GM23248 (cell line): ENCODE measurements at regions not wholly inside any gene's neighbourhood (a gene's known extent, or its start where the extent isn't known, plus 50 kb on each side); places are given as distances from the start of the nearest gene placed in this dataset.
A peak's percentile ranks its signal among the peaks of the same experiment; 100 is the strongest.

Experiments used
- DNase-seq: peaks from one replicate; pipeline ENCODE4 v3.0.0-alpha.2; 2015
- H2AFZ ChIP-seq: fragments of 200-600 bp; sonication (generic); 2 replicates; pipeline ENCODE4 v1.6.1; 2016; ENCODE audit warnings: antibody characterized with exemption
- H3F3A ChIP-seq: fragments of 200-600 bp; sonication (generic); 2 replicates; pipeline ENCODE4 v1.6.1; 2016; ENCODE audit warnings: mild to moderate bottlenecking, antibody characterized with exemption, mixed run types; ENCODE audit not compliant: insufficient read depth
- H3K27ac ChIP-seq: fragments of 200-600 bp; sonication (generic); 2 replicates; pipeline ENCODE4 v1.5.1; 2016; ENCODE audit warnings: mild to moderate bottlenecking
- H3K27me3 ChIP-seq: fragments of 200-600 bp; sonication (generic); replicated peaks from 2 replicates; pipeline ENCODE4 v1.6.1; 2016; ENCODE audit warnings: mild to moderate bottlenecking; ENCODE audit not compliant: insufficient read depth
- H3K36me3 ChIP-seq: fragments of 200-600 bp; sonication (generic); 2 replicates; pipeline ENCODE4 v1.6.1; 2016; ENCODE audit warnings: low read depth, mild to moderate bottlenecking
- H3K4me1 ChIP-seq: fragments of 200-600 bp; sonication (generic); 2 replicates; pipeline ENCODE4 v1.6.1; 2016; ENCODE audit warnings: mild to moderate bottlenecking; ENCODE audit not compliant: insufficient read depth
- H3K4me2 ChIP-seq: fragments of 200-600 bp; sonication (generic); one replicate; pipeline ENCODE4 v1.6.1; 2016; ENCODE audit warnings: mild to moderate bottlenecking; ENCODE audit not compliant: unreplicated experiment
- H3K4me3 ChIP-seq: fragments of 200-600 bp; sonication (generic); 2 replicates; pipeline ENCODE4 v1.5.1; 2016; ENCODE audit warnings: mild to moderate bottlenecking
- H3K79me2 ChIP-seq: fragments of 200-600 bp; sonication (generic); 2 replicates; pipeline ENCODE4 v1.6.1; 2016; ENCODE audit warnings: mild to moderate bottlenecking; ENCODE audit not compliant: insufficient read depth
- H3K9ac ChIP-seq: fragments of 200-600 bp; sonication (generic); 2 replicates; pipeline ENCODE4 v1.6.1; 2016; ENCODE audit warnings: mild to moderate bottlenecking
- H3K9me2 ChIP-seq: fragments of 200-600 bp; sonication (generic); 2 replicates; pipeline ENCODE4 v1.6.1; 2016; ENCODE audit warnings: mixed run types, mild to moderate bottlenecking, moderate library complexity; ENCODE audit not compliant: insufficient read depth
- H3K9me3 ChIP-seq: fragments of 200-600 bp; sonication (generic); one replicate; pipeline ENCODE4 v1.6.1; 2017; ENCODE audit warnings: low read depth
- H4K20me1 ChIP-seq: fragments of 200-600 bp; sonication (generic); 2 replicates; pipeline ENCODE4 v1.6.0; 2016; ENCODE audit not compliant: insufficient read depth
- EZH2 ChIP-seq: fragments of 200-600 bp; sonication (generic); IDR thresholded peaks from 2 replicates; pipeline ENCODE4 v1.6.1; 2018; ENCODE audit warnings: antibody characterized with exemption, mild to moderate bottlenecking; ENCODE audit not compliant: insufficient read depth, poor library complexity, severe bottlenecking
- EZH2phosphoT487 ChIP-seq: fragments of 200-600 bp; sonication (generic); IDR thresholded peaks from 2 replicates; pipeline ENCODE4 v1.6.1; 2018; ENCODE audit warnings: antibody characterized with exemption, moderate library complexity, mild to moderate bottlenecking, low read depth; ENCODE audit not compliant: insufficient read depth
- WGBS, 2 experiments: methylation state at CpG; one replicate each; pipeline ENCODE4 v1.1.6; 2015 to 2017; ENCODE audit warnings: low lambda C conversion rate in 2 of 2, low coverage in 1 of 2; ENCODE audit errors: missing lambda C conversion rate in 2 of 2; 5-methylcytosine and 5-hydroxymethylcytosine counted together
- in situ Hi-C: fragments of 300-500 bp; cut with MboI; formaldehyde crosslinking; loops from 2 replicates; pipeline ENCODE4 v1.15.0; 2020

- Histone ChIP-seq H3K4me2 (peak overlapping the region; percentile 59), H3F3A (peaks cover 22% of the 10 kb centered on the region), H3K36me3 (no peaks in the 10 kb centered on the region), H3K4me1 (peaks cover 30% of the 10 kb centered on the region), H3K9me2 (no peaks in the 10 kb centered on the region), H3K4me3 (peak overlapping the region; percentile 36; the same call in 1 of the 2 replicates), H4K20me1 (no peaks in the 10 kb centered on the region), H3K9me3 (no peaks in the 10 kb centered on the region), H3K27me3 (no peaks in the 10 kb centered on the region), H2AFZ (peak overlapping the region; percentile 82), H3K79me2 (no peaks in the 10 kb centered on the region), H3K27ac (peak overlapping the region; percentile 76), H3K9ac (peak overlapping the region; percentile 14)
- peak; percentile 98 for DNase-seq
- in situ Hi-C loops: no loop called here
- WGBS, 2 experiments: 25 to 26% methylated on average over 8 of the region's 8 CpGs
- TF ChIP-seq EZH2phosphoT487 (no peak), EZH2 (no peak)
Observed at GRCh38 chr7:132065193-132065988, 509.0 kb upstream of the PODXL start.

- 79 to 83% methylated on average over 7 of the region's 7 CpGs for WGBS, 2 experiments
- no peak overlapping the region for H3K27ac ChIP-seq
- peaks cover 22% of the 10 kb centered on the region for H3F3A ChIP-seq
- no peak overlapping the region for H3K4me3 ChIP-seq
- no peak overlapping the region for H3K9ac ChIP-seq
- TF ChIP-seq EZH2phosphoT487: no peak
- no peak for TF ChIP-seq EZH2
- peaks cover 30% of the 10 kb centered on the region for H3K4me1 ChIP-seq
- in situ Hi-C loops: no loop called here
- no peaks in the 10 kb centered on the region for H3K36me3 ChIP-seq
- no peaks in the 10 kb centered on the region for H4K20me1 ChIP-seq
- no peaks in the 10 kb centered on the region for H3K79me2 ChIP-seq
- H3K27me3 ChIP-seq: no peaks in the 10 kb centered on the region
- no peaks in the 10 kb centered on the region for H3K9me2 ChIP-seq
- H2AFZ ChIP-seq: no peak overlapping the region
- H3K9me3 ChIP-seq: no peaks in the 10 kb centered on the region
- no peak for DNase-seq
- no peak overlapping the region for H3K4me2 ChIP-seq
Observed at GRCh38 chr7:132063800-132064199, 507.4 kb upstream of the PODXL start.

GRCh38 chr7:132061937-132062336, 505.5 kb upstream of the PODXL start:
- Histone ChIP-seq H3K27me3 (no peaks in the 10 kb centered on the region), H3F3A (peaks cover 12% of the 10 kb centered on the region), H3K4me2 (no peak overlapping the region), H3K79me2 (no peaks in the 10 kb centered on the region), H3K27ac (peak overlapping the region; percentile 21), H3K36me3 (no peaks in the 10 kb centered on the region), H4K20me1 (no peaks in the 10 kb centered on the region), H3K9me2 (no peaks in the 10 kb centered on the region), H3K9ac (no peak overlapping the region), H3K9me3 (no peaks in the 10 kb centered on the region), H2AFZ (no peak overlapping the region), H3K4me3 (no peak overlapping the region), H3K4me1 (peaks cover 22% of the 10 kb centered on the region)
- DNase-seq: peak; percentile 93
- no peak for TF ChIP-seq EZH2
- TF ChIP-seq EZH2phosphoT487: no peak
- WGBS, 2 experiments: 0 to 5% methylated on average over 2 of the region's 2 CpGs
- in situ Hi-C loops: no loop called here

- no peaks in the 10 kb centered on the region for H3K9me2 ChIP-seq
- H3K27me3 ChIP-seq: peaks cover 10% of the 10 kb centered on the region; the same call in 1 of the 2 replicates
- no peak overlapping the region for H3K9ac ChIP-seq
- no peaks in the 10 kb centered on the region for H3F3A ChIP-seq
- no peak overlapping the region for H2AFZ ChIP-seq
- H3K36me3 ChIP-seq: no peaks in the 10 kb centered on the region
- DNase-seq: no peak
- in situ Hi-C loops: no loop called here
- H3K79me2 ChIP-seq: no peaks in the 10 kb centered on the region
- TF ChIP-seq EZH2 (no peak), EZH2phosphoT487 (no peak)
- WGBS, 2 experiments: 71 to 77% methylated on average over 4 of the region's 4 CpGs
- H3K4me3 ChIP-seq: no peak overlapping the region
- no peaks in the 10 kb centered on the region for H3K9me3 ChIP-seq
- peaks cover 4% of the 10 kb centered on the region for H3K4me1 ChIP-seq
- no peak overlapping the region for H3K27ac ChIP-seq
- H3K4me2 ChIP-seq: no peak overlapping the region
- no peaks in the 10 kb centered on the region for H4K20me1 ChIP-seq
Observed at GRCh38 chr7:132059141-132059540, 502.7 kb upstream of the PODXL start.
